Muscle of leg (tissue), 3 donors: ENCODE measurements at regions not wholly inside any gene's neighbourhood (a gene's known extent, or its start where the extent isn't known, plus 50 kb on each side); places are given as distances from the start of the nearest gene placed in this dataset.

Experiments
- DNase-seq: peaks from one replicate; pipeline ENCODE4 v3.0.0; 2013
- H3K27ac ChIP-seq: one replicate; pipeline ENCODE4 v1.5.1; 2013; ENCODE audit warnings: mild to moderate bottlenecking, low read length, control low read depth
- H3K27me3 ChIP-seq: one replicate; pipeline ENCODE4 v1.6.1; 2013; ENCODE audit warnings: low read length; ENCODE audit not compliant: control insufficient read depth, insufficient read depth
- H3K36me3 ChIP-seq: one replicate; pipeline ENCODE4 v1.6.1; 2013; ENCODE audit warnings: low read length; ENCODE audit not compliant: control insufficient read depth, insufficient read depth
- H3K4me1 ChIP-seq: one replicate; pipeline ENCODE4 v1.6.1; 2013; ENCODE audit warnings: low read length; ENCODE audit not compliant: control insufficient read depth, insufficient read depth
- H3K4me3 ChIP-seq: one replicate; pipeline ENCODE4 v1.5.1; 2013; ENCODE audit warnings: low read length, control low read depth
- H3K9me3 ChIP-seq: replicated peaks from 2 replicates; pipeline ENCODE4 v1.6.1; 2013; ENCODE audit warnings: low read depth, low read length; ENCODE audit not compliant: control insufficient read depth
- WGBS: methylation state at CpG from one replicate; pipeline ENCODE4 v1.1.5; 2013; ENCODE audit warnings: missing lambda C conversion rate; ENCODE audit not compliant: insufficient coverage; 5-methylcytosine and 5-hydroxymethylcytosine counted together

DNA sequence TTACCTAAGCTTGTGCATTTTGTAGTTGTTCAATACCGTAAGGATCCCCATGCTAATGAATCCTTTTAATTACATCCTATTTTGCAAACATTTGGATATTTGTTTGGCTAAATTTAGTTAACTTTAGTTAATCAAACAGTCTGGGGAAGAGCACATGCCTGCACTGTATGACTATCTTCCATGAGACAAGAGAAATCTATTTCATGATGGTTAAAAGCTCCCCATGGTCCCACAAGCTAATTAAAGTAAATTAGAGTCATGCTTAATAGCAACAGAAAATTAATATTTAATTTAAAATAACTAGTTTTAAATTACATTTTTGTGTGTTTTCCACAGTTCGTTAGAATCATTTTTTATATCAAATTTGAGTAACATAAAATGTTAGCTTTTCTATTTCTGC is 95.4 kb upstream of the S1PR1 start:
- H3K9me3 ChIP-seq = no peaks in the 10 kb centered on the region
- no peak overlapping the region for H3K4me3 ChIP-seq
- WGBS = no CpG with 5 or more reads among the region's 2 CpGs
- H3K27ac ChIP-seq = no peak overlapping the region
- no peaks in the 10 kb centered on the region for H3K36me3 ChIP-seq
- H3K27me3 ChIP-seq = no peaks in the 10 kb centered on the region
- no peaks in the 10 kb centered on the region for H3K4me1 ChIP-seq
- no peak for DNase-seq

DNA sequence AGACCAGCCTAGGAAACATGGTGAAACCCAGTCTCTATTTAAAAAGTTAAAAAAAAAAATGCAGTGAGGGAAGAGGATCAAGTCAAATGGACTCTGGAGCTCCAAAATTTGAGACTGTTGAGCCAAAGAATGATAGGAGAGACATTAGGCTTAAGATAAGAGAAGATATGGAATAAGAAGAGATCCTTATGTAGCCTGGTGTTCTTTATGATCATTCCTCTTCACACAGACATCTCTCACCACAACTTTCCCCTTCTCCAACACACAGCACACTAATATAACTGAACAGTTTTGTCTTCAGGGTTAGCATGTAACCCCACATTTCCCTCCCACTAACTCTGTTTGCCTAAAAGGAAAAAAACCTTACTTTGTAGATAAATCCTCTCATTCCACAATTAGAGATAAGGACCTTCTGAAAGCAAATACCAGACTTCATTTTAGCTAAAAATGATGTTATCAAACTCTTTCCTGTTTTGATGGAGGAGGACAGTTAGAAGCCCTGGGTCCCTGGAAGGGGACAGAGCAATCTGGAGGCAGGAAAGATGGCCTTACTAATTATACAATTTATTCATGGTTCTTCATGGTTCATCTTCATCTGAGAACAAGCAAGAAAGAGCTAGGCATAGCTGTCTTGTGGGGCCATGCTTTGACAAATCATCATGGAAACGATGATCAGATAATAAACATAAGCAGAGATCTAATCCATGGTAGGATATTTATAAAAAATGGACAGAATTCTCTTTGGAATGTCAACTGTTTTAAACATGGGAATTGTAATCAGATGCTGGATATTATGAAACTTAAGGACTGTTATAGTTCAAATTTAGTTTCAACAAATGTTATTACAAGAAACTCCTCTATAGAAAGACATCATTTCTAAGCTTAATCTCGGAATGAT is 96.7 kb upstream of the S1PR1 start:
- Histone ChIP-seq H3K4me3 (no peak overlapping the region), H3K36me3 (no peaks in the 10 kb centered on the region), H3K4me1 (no peaks in the 10 kb centered on the region), H3K27ac (no peak overlapping the region), H3K9me3 (no peaks in the 10 kb centered on the region), H3K27me3 (no peaks in the 10 kb centered on the region)
- WGBS = no CpG with 5 or more reads among the region's 2 CpGs
- no peak for DNase-seq

DNA sequence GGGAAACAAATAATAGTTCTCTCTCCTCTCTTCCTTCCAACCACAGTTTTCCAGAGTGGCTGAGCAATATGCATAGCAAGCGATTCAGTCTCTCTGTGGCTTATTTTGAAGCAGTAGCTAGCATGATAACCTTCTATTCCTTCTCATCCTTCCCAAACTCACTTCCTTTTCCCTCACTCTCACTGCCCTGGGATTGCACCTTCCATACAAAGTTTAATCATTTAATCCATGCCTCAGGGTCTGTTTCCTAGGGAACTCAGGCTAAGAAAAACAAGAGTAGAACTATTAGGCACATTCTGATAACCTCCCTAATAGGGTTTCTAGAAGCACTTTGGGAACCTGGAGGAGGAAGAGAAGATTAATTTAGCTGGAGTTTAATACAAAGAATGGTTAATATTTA is 97.7 kb upstream of the S1PR1 start:
- WGBS = 83% methylated on average over 1 of the region's 1 CpG
- no peaks in the 10 kb centered on the region for H3K36me3 ChIP-seq
- H3K27ac ChIP-seq = no peak overlapping the region
- no peak for DNase-seq
- H3K4me3 ChIP-seq = no peak overlapping the region
- no peaks in the 10 kb centered on the region for H3K4me1 ChIP-seq
- no peaks in the 10 kb centered on the region for H3K9me3 ChIP-seq
- no peaks in the 10 kb centered on the region for H3K27me3 ChIP-seq

DNA sequence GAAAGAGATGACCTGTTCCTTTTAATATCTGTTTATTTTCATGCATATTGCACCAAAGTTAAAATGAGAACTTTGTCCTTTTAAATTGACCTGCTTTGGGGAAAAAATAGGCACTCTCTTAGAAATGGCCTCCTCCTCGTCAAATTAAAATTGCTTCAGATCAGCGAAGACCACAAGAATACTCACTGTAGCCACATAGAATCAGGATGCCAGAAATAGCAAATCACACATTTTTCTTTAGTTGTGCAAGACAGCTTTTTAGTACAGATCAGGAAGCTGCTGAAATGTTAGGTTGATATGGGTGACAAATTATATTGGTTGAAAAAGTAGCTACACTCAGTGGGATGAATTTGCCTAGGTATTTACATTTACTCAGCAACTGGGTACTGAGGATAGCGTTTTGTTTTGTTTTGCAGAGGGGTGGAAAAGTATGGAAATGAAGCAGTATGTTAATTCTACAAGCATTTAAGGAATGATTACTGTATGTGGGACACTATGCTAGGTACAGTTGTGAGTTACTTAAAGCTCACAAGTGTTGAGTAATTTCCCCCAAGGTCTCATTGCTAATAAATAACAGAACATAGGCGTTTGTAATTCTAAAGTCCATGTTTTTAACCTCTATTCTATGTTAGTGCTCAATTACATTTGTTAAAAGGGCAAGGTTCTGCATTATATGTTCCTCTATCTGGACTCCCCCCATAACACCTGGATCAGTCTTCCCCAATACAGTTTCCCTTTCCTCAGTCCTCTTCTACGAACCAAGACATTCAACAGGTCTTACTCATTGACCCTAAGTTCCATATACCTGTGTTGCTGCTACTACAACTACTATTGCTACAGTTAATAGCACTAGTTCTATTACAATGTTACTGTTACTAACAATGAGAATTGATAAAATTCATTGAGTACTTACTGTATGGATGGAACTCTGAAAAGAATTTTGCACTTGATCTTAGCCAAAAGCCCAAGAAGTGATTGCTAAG is 99.4 kb upstream of the S1PR1 start:
- Histone ChIP-seq H3K36me3 (no peaks in the 10 kb centered on the region), H3K27ac (no peak overlapping the region), H3K4me1 (no peaks in the 10 kb centered on the region), H3K27me3 (no peaks in the 10 kb centered on the region), H3K4me3 (no peak overlapping the region), H3K9me3 (no peaks in the 10 kb centered on the region)
- no peak for DNase-seq
- 60% methylated on average over 1 of the region's 5 CpGs for WGBS

DNA sequence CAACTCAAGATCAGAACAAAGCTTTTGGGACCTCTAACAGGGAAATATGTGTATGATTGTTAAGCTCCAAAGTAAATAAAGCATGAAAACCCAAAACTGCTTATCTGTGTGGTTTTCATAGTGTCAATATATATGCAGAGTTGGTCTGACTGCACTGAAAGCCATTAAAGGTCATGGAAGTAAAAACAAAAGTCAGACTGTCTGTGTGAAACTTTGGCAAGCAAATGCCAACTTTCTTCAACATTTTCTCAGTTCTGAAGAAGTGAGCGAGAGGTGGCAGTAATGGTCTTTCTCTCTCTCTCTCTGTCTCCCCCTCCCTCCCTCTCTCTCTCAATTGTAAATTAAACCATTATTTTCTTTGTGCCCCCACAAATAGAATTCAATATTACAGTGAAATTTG is 100.1 kb upstream of the S1PR1 start:
- H3K36me3 ChIP-seq = no peaks in the 10 kb centered on the region
- DNase-seq = peak; percentile 14
- no peak overlapping the region for H3K27ac ChIP-seq
- H3K4me1 ChIP-seq = no peaks in the 10 kb centered on the region
- no CpG with 5 or more reads among the region's 1 CpG for WGBS
- no peaks in the 10 kb centered on the region for H3K27me3 ChIP-seq
- no peak overlapping the region for H3K4me3 ChIP-seq
- H3K9me3 ChIP-seq = no peaks in the 10 kb centered on the region

DNA sequence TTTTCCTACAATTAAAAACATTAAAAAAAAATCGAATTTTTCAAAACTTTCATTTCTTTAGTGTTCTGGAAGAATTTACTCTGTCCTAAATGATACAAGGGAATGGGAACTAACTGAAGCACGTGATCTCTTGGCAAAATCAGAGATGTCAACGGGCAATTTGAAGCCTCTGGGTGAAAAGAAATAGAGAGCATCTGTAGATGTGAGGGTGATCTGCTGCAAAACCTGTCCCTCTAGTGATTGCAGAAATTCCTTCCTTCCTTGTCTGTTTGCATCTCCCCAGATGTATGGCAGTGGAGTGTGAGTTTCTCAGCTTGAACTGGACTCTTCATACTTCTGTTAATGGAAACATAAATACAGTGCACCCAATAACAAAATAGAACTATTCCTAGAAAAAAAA is 100.5 kb upstream of the S1PR1 start:
- Histone ChIP-seq H3K9me3 (no peaks in the 10 kb centered on the region), H3K27ac (no peak overlapping the region), H3K4me3 (no peak overlapping the region), H3K4me1 (no peaks in the 10 kb centered on the region), H3K27me3 (no peaks in the 10 kb centered on the region), H3K36me3 (no peaks in the 10 kb centered on the region)
- WGBS = 67% methylated on average over 1 of the region's 3 CpGs
- no peak for DNase-seq

DNA sequence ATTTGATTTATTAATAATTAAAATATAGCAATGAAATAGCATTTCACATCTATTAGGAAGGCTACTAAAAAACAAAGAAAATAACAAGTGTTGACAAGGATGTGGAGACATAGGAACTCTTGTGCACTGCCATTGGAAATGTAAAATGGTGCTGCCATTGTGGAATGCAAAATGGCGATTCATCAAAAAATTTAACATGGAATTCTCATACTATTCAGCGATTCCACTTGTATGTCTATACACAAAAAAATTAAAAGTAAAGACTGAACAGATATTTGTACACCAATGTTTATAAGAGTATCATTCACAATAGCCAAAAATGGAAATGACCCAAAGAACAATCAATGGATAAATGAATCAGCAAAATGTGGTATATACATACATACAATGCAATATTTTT is 101.3 kb upstream of the S1PR1 start:
- Histone ChIP-seq H3K36me3 (no peaks in the 10 kb centered on the region), H3K27me3 (no peaks in the 10 kb centered on the region), H3K9me3 (no peaks in the 10 kb centered on the region), H3K4me1 (no peaks in the 10 kb centered on the region), H3K27ac (no peak overlapping the region), H3K4me3 (no peak overlapping the region)
- no CpG with 5 or more reads among the region's 2 CpGs for WGBS
- DNase-seq = no peak

DNA sequence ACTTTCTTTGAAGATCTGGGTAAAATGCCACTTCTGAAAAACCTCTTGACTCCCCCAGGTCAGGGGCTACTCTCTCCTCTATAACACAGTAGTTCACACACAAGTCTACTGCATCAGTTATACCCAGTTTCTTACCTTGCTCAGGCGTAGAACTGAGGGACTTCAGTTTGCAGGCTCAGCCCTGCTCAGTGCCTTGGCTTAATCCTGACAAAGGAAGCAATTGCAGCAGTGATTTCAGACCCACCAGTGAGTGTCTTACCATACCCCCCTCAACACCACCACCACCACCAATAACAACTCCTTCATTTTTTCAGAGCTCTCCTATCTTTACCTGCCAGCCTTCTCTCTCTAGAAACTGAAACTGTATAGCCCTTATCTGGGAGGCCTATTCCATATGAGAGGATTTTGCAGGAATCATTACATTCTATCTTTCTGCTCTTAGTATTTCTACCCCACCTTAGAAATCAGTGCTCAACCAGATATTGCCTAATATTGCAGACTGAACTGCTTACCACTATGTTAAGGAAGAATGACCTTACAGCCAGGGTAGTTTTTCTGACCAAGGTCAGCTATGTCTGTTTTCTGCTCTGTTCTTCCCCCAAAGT is 105.5 kb upstream of the S1PR1 start:
- no peak overlapping the region for H3K27ac ChIP-seq
- no peak for DNase-seq
- H3K4me1 ChIP-seq = no peaks in the 10 kb centered on the region
- no peaks in the 10 kb centered on the region for H3K36me3 ChIP-seq
- H3K4me3 ChIP-seq = no peak overlapping the region
- no peaks in the 10 kb centered on the region for H3K27me3 ChIP-seq
- 91% methylated on average over 1 of the region's 1 CpG for WGBS
- no peaks in the 10 kb centered on the region for H3K9me3 ChIP-seq

DNA sequence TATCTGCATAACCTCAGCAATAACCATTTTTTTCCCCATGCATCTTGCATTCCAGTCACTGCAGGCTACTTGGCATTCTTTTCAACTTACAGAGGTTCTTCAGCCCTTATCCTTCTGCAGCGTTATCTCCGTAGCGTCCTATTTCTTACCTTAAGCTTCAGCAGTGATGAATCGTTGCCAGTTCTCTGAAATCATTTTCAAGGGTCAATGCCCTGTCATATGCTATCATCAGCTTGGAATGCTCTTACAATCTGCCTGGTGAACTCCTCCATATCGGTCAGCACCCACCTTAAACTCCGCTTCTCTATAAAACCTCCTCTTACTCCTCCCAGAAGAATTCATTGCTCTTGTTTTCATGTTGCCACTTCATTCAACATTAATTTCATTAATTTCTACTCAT is 105.1 kb upstream of the DPH5 start:
- 65% methylated on average over 6 of the region's 6 CpGs for WGBS
- Histone ChIP-seq H3K27me3 (no peaks in the 10 kb centered on the region), H3K4me3 (no peak overlapping the region), H3K27ac (no peak overlapping the region), H3K4me1 (no peaks in the 10 kb centered on the region), H3K36me3 (no peaks in the 10 kb centered on the region), H3K9me3 (no peaks in the 10 kb centered on the region)
- DNase-seq = no peak

DNA sequence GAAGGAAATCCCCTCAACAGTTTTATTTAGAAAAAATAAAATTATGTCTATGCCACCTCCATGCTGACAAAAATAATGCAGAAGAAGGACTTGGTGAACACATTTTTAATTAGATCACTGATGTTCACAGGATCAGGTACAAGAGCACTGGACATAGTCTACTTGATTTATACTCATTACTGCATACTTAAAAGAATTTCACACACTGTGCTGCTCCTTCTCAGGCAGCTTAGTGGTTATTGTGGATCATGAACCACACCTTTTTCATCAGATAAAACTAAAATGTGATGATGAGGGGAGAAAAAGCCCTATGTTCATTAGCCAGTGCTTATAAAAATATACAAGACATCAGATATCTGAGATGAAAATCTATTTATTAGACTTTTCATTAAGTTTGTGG is 103.3 kb upstream of the DPH5 start:
- Histone ChIP-seq H3K4me3 (no peak overlapping the region), H3K27me3 (no peaks in the 10 kb centered on the region), H3K9me3 (no peaks in the 10 kb centered on the region), H3K27ac (no peak overlapping the region), H3K4me1 (no peaks in the 10 kb centered on the region), H3K36me3 (no peaks in the 10 kb centered on the region)
- no peak for DNase-seq
